GM12892 (cell line): ENCODE measurements at regions not wholly inside any gene's neighbourhood (a gene's known extent, or its start where the extent isn't known, plus 50 kb on each side); places are given as distances from the start of the nearest gene placed in this dataset.
"Not testable (repeated sequence)": the region's sequence is repeated elsewhere in the genome, so short reads cannot be mapped to it uniquely, and the experiment has no call there.

ENCODE experiments used
- POLR2A ChIP-seq: IDR thresholded peaks from 2 replicates; pipeline ENCODE4 v1.6.1; 2011; ENCODE audit warnings: low read depth, low read length, control low read depth
- POLR2AphosphoS5 ChIP-seq: IDR thresholded peaks from 2 replicates; pipeline ENCODE4 v1.6.1; 2011; ENCODE audit warnings: low read depth, low read length, control low read depth
- TAF1 ChIP-seq: IDR thresholded peaks from 2 replicates; pipeline ENCODE4 v1.6.1; 2011; ENCODE audit warnings: low read depth, mild to moderate bottlenecking, control low read depth, low read length, borderline replicate concordance

GRCh38 chr13:22886061-22886460 is 294.7 kb upstream of the SGCG start:
- TF ChIP-seq POLR2AphosphoS5, TAF1, POLR2A: not testable (repeated sequence)
